Left renal pelvis (tissue), 4 donors: ENCODE measurements at regions not wholly inside any gene's neighbourhood (a gene's known extent, or its start where the extent isn't known, plus 50 kb on each side); places are given as distances from the start of the nearest gene placed in this dataset.

Source experiments
- DNase-seq, 4 donors: peaks; one replicate each; pipeline ENCODE4 v3.0.0-alpha.2; 2013; ENCODE audit warnings: low read depth in 4 of 4, low spot score in 3 of 4

DNA sequence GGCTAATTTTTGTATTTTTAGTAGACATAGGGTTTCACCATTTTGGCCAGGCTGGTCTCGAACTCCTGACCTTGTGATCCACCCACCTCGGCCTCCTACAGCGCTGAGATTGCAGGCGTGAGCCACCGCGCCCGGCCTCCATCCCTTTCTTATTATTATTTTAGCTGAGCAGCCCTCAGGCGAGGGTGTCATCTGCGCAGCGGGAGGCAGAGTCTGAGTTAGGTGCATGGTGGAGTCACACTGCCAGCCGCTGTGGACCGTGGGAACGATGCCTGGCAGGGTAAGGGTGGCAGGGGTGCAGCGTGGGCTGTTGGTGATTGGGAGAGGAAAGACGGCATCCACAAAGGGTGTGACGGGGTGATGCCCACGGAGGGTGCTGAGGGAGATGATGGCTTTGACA, 491.8 kb upstream of the FAT1 start:
- DNase-seq, result no peak

DNA sequence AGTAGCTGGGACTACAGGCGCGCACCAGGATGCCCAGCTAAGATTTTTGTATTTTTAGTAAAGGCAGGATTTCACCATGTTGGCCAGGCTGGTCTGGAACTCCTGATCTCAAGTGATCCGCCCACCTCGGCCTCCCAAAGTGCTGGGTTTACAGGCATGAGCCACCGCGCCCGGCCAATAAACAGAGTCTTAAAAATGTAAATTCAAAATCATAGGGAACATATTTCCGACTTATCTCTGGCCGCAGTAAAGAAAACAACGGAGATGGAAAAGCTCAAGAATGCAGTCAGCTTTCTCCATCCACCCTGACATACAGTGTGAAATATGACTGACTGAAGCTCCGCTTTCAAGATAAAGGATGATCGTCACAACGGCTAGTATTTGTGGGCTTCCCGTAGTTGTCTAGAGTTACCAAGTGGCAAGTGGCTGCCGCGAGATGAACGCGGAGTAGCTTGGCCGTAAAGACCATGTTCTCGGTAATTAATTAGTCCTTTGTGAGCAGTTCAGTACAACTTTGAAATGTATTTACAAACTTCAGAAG, 495.1 kb upstream of the FAT1 start:
- DNase-seq, result peak in 1 of 4 donors; percentile 37

DNA sequence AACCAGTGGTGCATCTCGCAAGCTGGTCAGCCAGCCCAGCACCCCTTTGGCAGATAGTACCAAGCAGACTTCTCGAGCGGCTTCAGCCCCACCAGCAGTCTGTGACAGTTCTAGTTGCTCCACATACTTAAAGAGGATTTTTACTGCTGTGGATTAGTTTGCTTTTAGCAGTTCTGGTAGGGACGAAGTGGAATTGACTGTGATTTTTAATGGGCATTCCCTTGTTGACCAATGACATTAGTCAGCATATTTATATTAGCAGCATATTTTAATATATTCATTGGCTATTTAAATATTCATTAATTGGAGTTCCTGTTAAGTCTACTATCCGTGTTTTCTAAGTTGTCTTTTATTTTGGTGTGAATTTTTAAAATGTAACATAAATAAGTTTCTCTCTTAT, 500.9 kb upstream of the FAT1 start:
- DNase-seq, result no peak

DNA sequence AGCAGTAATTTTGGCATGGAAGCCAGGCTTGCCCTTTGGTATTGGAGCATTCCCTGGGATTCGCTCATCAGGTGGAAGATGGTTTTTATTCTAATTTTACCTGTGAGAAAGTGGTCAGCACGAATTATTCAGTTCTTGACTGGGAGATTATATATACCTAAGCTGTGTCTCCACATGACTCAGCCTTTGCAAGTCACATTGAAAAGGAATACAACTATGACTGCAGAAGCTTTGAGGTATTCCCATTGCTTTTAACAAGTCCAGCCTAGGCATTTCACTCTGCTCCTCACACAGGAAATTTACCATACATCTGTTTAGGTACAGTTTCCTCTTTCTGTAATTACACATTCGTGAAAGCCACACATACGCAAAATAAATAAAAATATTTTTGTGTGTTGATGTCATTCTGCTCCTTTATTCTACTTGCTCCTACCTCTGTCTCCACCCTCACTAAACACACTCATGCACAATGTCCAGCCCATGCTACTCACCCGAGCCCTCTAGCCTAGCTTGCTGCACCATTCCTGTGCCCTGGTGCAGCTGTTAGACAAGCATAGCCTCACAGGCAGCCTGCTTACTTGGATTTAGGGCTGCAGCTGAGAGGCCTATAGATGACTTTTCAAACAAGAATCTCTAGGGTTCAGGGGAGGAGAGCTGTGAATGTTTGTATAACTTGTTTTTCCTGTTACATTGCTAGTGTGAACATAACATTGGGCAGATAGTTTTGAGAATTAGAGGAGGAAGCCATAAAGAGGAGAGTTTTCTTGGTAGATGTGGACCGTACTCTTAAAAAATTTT, 504.4 kb upstream of the FAT1 start:
- no peak for DNase-seq

DNA sequence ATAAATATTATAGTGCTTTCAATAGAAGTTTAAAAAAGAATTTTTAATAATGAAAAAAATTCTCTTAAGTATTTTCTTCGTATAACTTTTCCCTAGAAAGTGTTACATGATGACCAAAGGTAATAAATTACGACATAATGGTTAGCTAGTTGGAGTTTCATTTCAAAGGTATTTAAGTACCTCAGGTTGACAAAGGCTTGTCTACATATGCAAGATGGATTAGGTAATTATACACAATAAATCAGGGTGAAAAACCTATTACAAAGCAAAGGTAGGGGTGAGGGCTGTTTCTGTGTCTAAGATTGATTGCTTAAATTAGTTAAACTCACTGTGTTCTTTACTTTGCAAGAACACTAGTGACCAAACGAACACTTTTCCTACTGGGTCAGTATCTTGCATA, 508.5 kb upstream of the FAT1 start:
- DNase-seq, result no peak

DNA sequence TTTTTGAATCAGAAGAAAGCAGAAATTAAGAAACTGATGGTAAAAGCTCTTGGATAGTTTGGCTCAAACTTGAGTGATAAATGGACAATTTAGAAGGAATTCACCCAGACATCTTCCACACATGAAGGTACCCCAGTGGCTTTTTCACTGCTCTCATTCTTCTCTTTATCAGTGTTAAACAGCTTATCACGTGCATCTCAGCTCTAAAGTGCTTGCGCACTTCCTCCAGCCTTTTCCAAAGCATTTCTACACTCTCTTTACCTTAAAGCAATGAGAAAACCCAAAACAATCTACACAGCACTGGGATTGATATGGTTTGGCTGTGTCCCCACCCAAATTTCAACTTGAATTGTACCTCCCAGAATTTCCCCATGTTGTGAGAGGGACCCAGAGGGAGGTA, 509.1 kb upstream of the FAT1 start:
- no peak for DNase-seq

DNA sequence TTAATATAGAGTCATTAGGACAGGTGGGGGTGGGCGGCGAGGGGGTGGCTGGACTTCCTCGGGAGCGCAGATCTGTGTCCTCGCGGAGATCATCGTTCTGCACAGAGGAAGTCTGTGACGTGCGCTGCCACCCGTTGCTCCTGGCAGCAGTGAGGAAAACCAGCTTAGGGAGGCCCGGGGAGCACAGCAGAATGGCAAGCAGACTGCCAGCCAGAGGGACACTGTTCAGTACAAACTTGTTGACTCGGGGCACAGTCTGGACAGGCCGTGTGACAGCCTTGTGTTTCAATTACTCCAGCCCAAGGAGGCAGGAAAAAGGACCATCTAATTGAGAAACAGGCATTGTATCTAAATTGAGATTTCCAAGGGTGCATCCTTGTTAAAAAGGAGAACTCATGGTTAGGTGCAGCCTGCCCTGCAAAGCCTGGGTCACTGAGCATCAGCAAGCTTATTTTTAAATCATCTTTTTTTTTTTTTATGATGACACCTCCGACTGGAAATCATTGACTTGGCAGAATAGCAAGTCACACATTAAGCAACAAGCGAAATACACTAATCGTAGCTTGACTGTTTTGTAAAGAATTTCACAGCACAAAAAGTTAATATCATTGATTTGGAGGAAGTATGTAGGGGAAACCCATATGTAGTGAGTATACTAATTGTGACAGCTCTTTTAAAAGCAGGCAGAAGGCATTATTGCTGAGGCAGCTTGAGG, 512.0 kb upstream of the FAT1 start:
- DNase-seq, result no peak

DNA sequence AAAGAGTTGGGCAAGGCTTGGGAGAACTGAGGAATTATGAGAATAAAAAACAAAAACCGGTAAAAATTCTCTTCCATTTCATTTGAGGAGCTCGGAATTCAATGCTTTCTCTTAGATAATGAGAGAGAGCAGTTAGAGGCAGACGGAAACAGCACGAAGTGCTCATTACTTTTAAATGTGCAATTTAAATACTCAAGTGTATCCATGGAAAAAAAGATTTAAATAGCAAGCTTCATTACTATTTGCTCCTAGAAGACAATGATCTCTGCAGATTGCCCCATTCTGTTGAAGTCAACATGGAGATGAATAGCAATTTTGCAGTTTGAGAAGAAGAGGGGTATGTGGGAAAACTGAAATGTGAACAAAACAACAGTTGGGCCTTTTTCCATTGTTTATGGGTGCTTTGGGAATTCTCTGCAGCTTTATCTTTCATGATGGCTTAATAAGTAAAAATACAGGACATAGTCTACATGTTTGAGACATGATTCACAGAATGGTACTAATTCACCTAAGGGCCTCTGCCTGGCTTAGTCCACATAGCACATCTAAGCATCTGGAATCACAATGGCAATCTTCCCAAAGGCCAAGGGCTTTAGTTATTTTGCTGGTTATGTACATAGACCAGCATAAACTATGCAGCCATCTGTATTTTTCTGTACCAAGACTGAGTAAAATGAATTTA, 512.7 kb upstream of the FAT1 start:
- no peak for DNase-seq

DNA sequence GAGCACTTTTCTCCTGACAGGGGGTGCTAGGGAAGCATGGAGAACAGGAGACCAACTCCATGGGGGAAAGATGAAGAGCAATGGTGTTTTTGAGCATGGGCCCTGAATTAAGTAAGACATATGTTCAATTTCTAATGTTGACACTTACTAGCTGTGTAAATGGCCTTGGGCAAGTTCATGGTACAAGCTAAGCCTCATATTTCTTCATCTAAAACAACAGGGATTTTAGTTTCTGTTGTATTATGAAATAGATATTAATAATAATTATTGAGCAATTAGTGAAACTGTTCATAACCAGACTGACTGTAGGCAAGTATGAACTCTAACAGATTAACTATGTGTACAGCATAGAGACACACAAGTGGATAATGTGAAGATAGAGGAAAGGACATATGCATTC, 515.0 kb upstream of the FAT1 start:
- DNase-seq, result no peak

DNA sequence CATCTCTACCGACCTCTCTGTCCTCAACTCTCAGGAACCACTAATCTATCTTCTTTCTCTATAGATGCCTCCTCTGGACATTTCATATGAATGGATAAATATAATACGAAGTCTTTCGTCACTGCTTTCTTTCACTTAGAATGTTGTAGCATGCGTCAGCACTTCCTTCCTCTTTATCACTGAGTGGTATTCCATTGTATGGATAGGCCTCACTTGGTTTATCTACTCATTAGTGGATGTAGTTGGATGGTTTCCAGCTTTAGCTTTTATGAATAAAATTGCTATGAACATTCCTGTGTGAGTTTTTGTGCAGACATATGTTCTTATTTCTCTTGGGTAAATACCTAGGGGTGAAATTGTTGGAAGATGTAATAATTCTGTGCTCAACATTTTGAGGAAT, 528.2 kb upstream of the FAT1 start:
- no peak for DNase-seq

DNA sequence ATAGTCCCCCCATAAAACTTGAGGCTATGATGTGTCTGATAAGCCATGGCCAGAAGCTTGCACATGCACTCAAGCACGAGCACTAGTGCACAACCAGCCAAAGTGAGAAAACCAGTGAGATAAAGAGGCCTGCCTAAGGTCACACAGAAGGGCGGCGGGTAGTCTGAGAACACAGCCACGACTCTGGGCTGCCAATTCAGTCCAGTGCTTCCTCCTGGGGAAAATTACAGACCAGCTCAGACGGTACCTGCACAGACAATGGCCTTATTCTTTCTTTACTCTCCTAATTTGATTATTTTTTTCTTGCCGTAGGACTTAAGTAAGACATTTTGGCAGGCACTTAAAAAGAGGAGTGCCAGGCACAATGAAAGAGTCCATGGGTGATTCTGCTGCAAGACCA, 533.2 kb upstream of the FAT1 start:
- no peak for DNase-seq

DNA sequence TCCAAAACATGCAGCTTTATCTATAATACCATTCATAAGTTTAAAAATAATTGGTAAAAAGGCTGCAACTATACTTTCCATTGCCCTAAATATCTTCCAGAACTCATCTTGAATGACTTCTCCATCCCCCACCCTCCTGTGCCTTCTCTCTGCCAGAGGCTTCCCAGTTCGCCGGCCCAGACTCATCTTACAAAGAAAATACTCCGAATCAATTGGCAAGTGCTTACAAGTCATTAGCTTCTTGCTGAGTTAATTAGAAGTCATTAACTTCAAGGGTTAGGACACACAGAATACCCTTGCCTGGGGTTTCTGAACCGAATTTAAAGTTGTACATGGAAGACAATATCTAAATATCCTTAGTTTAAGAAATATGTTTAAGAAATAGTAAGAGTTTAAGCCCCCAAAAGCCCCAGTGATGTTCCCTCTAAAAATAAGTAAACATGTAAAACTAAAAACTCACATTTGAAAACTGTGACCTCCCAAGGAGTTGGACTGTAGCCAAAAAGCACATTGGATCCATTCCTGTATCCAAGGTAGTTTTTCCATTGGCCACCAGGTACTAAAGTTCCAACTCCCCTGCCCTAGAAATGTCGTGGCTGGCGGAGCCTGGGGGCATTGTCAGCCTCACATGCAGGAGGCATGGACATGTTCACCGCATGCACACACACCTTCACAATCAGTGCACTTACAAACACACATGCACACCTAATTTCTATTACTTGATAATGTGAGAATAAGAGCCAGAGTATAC, 535.2 kb upstream of the FAT1 start:
- DNase-seq, result no peak

DNA sequence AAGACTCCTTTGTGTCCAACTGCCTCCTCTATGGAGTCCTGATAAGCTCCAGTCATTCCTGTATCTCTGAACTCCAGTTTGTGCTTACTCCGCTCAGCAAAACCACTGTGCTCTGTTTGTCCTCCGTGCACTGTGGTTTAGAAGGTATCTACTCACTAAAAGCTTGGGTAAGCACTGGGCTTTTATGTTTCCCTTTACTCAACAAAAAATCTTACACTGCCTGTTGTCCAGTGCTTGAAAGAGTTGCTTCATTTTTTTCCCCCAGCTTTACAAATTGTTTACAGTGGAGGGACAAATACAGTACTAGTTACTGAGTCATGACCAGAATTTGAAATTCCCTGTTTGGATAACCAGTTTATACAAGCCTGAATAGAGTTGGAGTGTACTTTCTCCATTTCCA, 545.3 kb upstream of the FAT1 start:
- no peak for DNase-seq

DNA sequence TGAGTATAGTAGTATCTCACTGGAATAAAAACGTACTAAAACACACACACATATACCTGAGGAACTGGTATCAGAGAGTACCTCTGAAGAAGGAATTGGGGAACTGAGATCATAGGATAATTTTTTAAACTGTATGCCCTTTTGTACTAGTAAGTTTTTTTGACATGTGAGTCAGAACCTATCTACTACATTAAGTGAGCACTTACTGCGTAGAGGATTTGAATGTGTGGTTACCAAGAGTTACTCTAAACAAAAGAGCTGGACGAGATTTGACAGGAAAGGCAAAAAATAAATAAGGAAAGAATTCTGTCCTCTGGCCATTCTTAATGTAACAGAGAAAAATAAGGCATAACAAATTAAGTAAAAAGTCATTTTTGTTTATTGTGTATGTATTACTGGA, 546.5 kb upstream of the FAT1 start:
- no peak for DNase-seq

DNA sequence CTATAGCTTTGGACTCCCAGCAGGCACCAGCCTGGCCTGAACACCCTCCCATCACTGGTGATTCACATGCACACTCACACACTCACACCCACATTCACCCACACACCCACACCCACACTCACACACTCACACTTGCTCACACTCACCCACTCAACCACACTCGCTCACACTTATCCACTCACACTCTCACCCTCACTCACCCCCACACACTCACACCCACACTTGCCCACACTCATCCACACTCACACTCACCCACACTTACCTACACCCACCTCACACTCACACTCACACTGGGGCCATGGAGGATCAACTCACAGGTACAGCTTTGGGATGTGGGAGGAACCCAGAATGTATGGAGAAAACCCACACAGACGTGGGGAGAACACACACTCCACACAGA, 548.2 kb upstream of the FAT1 start:
- no peak for DNase-seq

DNA sequence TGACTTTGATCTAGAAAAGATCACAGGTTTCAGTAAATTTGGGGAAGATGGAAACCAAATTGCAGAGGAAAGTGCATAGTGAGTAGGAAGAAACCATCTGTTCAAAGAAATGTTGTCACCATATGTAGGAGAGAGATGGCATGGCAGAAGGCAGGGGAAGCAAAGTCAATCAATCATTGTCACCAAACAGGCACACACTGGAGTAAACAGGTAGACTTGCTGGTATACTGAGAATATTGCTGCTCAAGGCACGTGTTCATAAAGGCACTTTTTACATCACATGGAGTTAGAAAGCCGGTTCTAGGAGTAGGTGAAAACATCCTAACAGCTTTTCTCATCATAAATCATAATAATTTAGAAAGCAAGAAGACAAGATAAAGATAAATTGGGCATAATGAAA, 550.5 kb upstream of the FAT1 start:
- DNase-seq, result no peak

DNA sequence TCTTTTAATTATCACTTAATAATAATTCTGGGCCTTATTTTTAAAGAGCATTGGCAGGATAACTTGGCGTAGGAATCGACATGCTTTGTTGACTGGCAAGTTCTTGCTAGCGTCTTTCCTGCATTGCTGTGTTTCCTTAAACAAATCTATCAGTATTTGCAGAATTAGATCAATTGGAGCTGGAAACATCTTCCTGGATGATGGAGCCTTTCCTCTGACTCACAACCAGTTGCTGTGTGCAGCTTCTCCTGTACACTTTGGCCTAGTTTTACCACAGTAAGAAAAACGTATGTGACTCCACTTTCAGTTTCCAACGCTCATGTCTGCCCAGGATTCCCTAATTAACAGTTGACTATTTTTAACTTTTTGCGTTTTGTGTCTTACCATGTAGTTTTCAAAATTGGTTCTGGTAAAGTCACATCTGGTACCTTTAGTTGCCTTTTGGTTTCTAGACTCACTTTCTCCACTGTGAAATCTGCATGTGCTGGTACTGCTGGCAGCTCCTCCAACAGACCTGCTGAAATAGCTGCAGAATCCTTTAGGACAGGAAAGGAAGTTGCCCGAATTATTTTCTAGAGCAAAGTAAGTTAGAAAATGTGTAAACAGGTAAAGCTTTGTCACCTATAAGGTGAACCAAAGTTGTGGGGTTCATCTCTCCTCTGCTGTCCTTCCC, 553.2 kb upstream of the FAT1 start:
- DNase-seq, result no peak

DNA sequence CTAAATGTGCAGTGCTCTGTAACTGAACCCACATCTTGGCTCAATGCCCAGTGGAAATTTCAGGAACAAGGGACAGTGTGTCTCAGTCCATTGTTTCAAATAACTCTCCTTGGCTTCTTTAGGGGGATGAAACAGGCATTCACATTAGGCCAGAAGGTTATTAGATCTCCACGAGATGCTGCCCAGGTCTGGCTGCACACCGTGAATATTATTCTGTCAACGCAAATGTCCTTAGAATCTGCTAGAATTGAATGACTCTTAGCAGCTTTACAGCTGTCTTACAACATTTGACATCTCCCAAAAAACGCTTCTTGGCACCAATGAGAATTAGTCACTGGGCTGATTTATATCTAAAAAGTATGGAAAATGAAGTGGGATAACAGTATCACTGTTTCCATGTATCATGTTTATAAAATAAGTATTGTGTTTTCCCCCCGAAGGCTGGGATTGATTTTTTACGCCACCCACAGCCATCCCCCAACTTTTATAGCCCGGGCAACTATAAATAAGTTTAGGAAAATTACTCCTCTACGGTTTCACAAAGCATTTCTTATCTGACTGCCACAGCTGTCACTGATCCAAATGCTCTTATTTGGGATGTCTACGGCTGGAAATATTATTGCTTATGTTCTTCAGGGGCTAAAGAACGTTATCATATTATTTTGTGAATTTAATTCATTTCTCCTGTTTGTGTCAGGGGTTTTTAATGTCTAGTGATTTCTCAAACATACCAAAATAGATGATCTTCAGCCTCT, 559.7 kb upstream of the FAT1 start:
- no peak for DNase-seq

DNA sequence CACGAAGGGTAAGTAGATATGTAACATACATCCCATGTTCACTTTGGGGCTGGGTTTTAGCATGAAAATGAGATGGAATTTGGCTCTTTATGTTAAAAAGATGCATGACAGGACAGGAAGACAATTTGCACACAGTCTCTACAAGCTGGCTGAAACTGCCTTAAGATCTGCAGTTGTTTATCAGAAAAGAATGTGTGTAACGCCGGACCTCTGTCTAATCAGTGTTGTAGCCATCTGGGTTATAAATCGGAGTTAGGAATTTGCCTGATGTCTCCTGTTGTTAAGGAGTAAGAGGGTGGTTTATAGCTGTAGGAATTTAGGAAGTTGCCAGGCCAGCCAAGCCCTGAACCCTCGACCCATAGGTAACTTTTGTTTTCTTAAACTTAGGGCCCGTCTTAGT, 562.9 kb upstream of the FAT1 start:
- no peak for DNase-seq

DNA sequence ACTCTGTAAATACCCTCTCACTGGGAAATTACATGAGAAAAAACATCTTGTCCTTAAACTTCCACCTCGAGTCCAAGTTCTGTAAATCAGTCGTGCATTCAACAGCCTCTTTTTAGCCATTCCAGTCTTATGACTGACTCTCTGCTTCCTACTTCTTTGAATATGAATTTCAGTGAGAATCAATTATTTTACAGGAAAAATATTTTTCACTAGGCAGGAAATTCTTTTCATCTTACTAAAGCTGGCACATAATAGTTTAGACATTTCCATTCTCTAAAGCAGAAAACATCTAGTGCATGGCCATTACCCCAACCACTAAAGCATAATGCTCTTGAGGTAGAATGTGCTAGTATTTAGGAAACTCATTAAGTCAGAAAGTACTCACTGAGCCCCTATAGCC, 565.7 kb upstream of the FAT1 start:
- DNase-seq, result no peak
